GM12878 (cell line): ENCODE measurements at regions not wholly inside any gene's neighbourhood (a gene's known extent, or its start where the extent isn't known, plus 50 kb on each side); places are given as distances from the start of the nearest gene placed in this dataset.

Source experiments
- BCL11A ChIP-seq: IDR thresholded peaks from 2 replicates; pipeline ENCODE4 v1.6.1; 2011; ENCODE audit warnings: low read depth, low read length
- HCFC1 ChIP-seq: fragments of 150-350 bp; IDR thresholded peaks from 2 replicates; pipeline ENCODE4 v1.6.1; 2014; ENCODE audit warnings: low read length
- IRF4 ChIP-seq: IDR thresholded peaks from 2 replicates; pipeline ENCODE4 v1.6.1; 2011; ENCODE audit warnings: low read depth, low read length
- RB1 ChIP-seq: fragments of 450-650 bp; formaldehyde crosslinking; IDR thresholded peaks from 2 replicates; pipeline ENCODE4 v1.6.1; 2017; ENCODE audit warnings: mild to moderate bottlenecking, borderline replicate concordance
- SIN3A ChIP-seq: IDR thresholded peaks from 2 replicates; pipeline ENCODE4 v1.6.1; 2012; ENCODE audit warnings: low read depth, low read length, improper control_type of control experiment
- SREBF1 ChIP-seq: IDR thresholded peaks from 2 replicates; pipeline ENCODE4 v1.6.1; 2012; ENCODE audit warnings: mild to moderate bottlenecking, low read length
- TCF3 ChIP-seq: IDR thresholded peaks from 2 replicates; pipeline ENCODE4 v1.6.1; 2012; ENCODE audit warnings: low read depth, mild to moderate bottlenecking, low read length, borderline replicate concordance; ENCODE audit not compliant: insufficient read depth
- WRNIP1 ChIP-seq: IDR thresholded peaks from 2 replicates; pipeline ENCODE4 v1.6.1; 2011; ENCODE audit warnings: low read depth, low read length, improper control_type of control experiment, borderline replicate concordance
- TF ChIP-seq, protein P1 (sequence below): fragments of 150-350 bp; IDR thresholded peaks from 2 replicates; pipeline ENCODE4 v1.6.1; 2014; ENCODE audit warnings: mild to moderate bottlenecking, low read depth, low read length
- TF ChIP-seq, protein P2 (sequence below): fragments of 450-650 bp; IDR thresholded peaks from 2 replicates; pipeline ENCODE4 v1.6.1; 2016; ENCODE audit warnings: mild to moderate bottlenecking, moderate library complexity, borderline replicate concordance
- TF ChIP-seq, protein P3 (sequence below): fragments of 450-650 bp; IDR thresholded peaks from 2 replicates; pipeline ENCODE4 v1.6.1; 2018; ENCODE audit warnings: mild to moderate bottlenecking, low read depth, moderate library complexity; ENCODE audit not compliant: partially characterized antibody

DNA sequence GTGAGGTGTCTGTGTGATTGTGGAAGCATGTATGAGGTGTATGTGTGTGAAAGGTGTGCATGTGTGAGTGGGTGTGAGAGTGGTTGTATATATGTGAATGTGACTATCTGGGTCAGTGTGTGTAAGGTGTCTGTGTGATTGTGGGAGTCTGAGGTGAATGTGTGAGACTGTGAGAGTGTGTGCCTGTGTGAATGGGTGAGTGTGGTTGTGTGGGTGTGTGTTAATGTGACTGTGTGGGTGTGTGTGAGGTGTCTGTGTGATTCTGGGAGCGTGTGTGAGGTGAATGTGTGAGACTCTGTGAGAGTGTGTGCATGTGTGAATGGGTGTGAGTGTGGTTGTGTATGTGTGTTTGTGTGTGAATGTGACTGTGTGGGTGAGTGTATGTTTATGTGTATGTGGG is 385.1 kb downstream of the TCERG1L start (continued):
- TF ChIP-seq TCF3 (no peak), HCFC1 (no peak), WRNIP1 (no peak), SREBF1 (no peak), IRF4 (no peak), BCL11A (no peak), SIN3A (no peak), RB1 (no peak)
- TF ChIP-seq, protein P1, sequence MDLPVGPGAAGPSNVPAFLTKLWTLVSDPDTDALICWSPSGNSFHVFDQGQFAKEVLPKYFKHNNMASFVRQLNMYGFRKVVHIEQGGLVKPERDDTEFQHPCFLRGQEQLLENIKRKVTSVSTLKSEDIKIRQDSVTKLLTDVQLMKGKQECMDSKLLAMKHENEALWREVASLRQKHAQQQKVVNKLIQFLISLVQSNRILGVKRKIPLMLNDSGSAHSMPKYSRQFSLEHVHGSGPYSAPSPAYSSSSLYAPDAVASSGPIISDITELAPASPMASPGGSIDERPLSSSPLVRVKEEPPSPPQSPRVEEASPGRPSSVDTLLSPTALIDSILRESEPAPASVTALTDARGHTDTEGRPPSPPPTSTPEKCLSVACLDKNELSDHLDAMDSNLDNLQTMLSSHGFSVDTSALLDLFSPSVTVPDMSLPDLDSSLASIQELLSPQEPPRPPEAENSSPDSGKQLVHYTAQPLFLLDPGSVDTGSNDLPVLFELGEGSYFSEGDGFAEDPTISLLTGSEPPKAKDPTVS: no peak
- TF ChIP-seq, protein P2, sequence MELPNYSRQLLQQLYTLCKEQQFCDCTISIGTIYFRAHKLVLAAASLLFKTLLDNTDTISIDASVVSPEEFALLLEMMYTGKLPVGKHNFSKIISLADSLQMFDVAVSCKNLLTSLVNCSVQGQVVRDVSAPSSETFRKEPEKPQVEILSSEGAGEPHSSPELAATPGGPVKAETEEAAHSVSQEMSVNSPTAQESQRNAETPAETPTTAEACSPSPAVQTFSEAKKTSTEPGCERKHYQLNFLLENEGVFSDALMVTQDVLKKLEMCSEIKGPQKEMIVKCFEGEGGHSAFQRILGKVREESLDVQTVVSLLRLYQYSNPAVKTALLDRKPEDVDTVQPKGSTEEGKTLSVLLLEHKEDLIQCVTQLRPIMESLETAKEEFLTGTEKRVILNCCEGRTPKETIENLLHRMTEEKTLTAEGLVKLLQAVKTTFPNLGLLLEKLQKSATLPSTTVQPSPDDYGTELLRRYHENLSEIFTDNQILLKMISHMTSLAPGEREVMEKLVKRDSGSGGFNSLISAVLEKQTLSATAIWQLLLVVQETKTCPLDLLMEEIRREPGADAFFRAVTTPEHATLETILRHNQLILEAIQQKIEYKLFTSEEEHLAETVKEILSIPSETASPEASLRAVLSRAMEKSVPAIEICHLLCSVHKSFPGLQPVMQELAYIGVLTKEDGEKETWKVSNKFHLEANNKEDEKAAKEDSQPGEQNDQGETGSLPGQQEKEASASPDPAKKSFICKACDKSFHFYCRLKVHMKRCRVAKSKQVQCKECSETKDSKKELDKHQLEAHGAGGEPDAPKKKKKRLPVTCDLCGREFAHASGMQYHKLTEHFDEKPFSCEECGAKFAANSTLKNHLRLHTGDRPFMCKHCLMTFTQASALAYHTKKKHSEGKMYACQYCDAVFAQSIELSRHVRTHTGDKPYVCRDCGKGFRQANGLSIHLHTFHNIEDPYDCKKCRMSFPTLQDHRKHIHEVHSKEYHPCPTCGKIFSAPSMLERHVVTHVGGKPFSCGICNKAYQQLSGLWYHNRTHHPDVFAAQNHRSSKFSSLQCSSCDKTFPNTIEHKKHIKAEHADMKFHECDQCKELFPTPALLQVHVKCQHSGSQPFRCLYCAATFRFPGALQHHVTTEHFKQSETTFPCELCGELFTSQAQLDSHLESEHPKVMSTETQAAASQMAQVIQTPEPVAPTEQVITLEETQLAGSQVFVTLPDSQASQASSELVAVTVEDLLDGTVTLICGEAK: no peak
- TF ChIP-seq, protein P3, sequence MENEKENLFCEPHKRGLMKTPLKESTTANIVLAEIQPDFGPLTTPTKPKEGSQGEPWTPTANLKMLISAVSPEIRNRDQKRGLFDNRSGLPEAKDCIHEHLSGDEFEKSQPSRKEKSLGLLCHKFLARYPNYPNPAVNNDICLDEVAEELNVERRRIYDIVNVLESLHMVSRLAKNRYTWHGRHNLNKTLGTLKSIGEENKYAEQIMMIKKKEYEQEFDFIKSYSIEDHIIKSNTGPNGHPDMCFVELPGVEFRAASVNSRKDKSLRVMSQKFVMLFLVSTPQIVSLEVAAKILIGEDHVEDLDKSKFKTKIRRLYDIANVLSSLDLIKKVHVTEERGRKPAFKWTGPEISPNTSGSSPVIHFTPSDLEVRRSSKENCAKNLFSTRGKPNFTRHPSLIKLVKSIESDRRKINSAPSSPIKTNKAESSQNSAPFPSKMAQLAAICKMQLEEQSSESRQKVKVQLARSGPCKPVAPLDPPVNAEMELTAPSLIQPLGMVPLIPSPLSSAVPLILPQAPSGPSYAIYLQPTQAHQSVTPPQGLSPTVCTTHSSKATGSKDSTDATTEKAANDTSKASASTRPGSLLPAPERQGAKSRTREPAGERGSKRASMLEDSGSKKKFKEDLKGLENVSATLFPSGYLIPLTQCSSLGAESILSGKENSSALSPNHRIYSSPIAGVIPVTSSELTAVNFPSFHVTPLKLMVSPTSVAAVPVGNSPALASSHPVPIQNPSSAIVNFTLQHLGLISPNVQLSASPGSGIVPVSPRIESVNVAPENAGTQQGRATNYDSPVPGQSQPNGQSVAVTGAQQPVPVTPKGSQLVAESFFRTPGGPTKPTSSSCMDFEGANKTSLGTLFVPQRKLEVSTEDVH: no peak
- TF ChIP-seq, all 136 proteins: peak for 0
